Tibial artery (tissue), 4 donors: ENCODE measurements at regions not wholly inside any gene's neighbourhood (a gene's known extent, or its start where the extent isn't known, plus 50 kb on each side); places are given as distances from the start of the nearest gene placed in this dataset.

Source experiments
- DNase-seq, 2 donors: peaks; one replicate each; pipeline ENCODE4 v3.0.0-alpha.2; 2019
- H3K27ac ChIP-seq, 2 donors: fragments of 200-600 bp; sonication (generic) in 1 of 2; 1 replicate in 1 of 2; 2 replicates in 1 of 2; pipeline ENCODE4 v1.5.1; 2018 to 2019; ENCODE audit warnings: mild to moderate bottlenecking in 1 of 2
- H3K27me3 ChIP-seq, 2 donors: fragments of 200-600 bp; sonication (generic) in 1 of 2; one replicate each; pipeline versions ENCODE4 v1.5.1 to v1.6.0; 2016 to 2019
- H3K36me3 ChIP-seq, 3 donors: fragments of 200-600 bp; sonication (generic) in 2 of 3; one replicate each; pipeline ENCODE4 v1.5.1; 2016 to 2019; ENCODE audit warnings: mild to moderate bottlenecking in 2 of 3
- H3K4me1 ChIP-seq, 4 donors: fragments of 200-600 bp; sonication (generic) in 2 of 4; 1 replicate in 3 of 4; 2 replicates in 1 of 4; pipeline ENCODE4 v1.5.1; 2016 to 2019
- H3K4me3 ChIP-seq, 2 donors: fragments of 200-600 bp; sonication (generic) in 1 of 2; 1 replicate in 1 of 2; 2 replicates in 1 of 2; pipeline ENCODE4 v1.5.1; 2018 to 2019; ENCODE audit warnings: mild to moderate bottlenecking in 2 of 2
- H3K9me3 ChIP-seq, 3 donors: fragments of 200-600 bp; sonication (generic) in 1 of 3; one replicate each; pipeline ENCODE4 v1.5.1; 2016 to 2019
- intact Hi-C: fragments of 100-400 bp; cut with DNase I; formaldehyde crosslinking; loops from one replicate; pipeline ENCODE4 v1.15.0; 2023; ENCODE audit warnings: low total_unique reads
- TF ChIP-seq, protein P1 (sequence below), 2 experiments: fragments of 200-600 bp in 1 of 2; fragments of 450-650 bp in 1 of 2; IDR thresholded peaks; one replicate each; pipeline ENCODE4 v1.5.1; 2017 to 2019; ENCODE audit warnings: antibody characterized with exemption in 2 of 2, mild to moderate bottlenecking in 1 of 2, moderate library complexity in 1 of 2

DNA sequence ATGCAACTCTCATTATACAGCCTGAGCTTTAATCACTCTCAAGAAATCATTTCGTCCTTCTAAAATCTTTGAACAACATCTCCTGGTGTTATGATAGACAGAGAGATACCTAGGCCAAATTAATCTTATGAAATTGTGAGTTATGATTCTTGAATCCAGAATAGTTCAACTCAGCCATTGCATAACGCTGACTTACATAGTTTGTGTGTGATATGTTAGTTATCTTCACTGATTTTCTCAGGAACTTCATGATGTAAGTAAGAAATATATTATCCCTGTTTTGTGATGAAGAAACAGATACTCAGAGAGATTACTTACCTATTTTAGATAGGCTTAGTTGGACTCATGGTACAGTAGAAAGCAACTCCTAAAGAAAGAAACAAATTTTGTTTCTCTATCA is 684.4 kb downstream of the ZEB2 start:
- Histone ChIP-seq H3K4me1 (no peaks in the 10 kb centered on the region), H3K9me3 (no peaks in the 10 kb centered on the region), H3K36me3 (no peaks in the 10 kb centered on the region), H3K27me3 (no peaks in the 10 kb centered on the region), H3K4me3 (no peak overlapping the region), H3K27ac (no peak overlapping the region)
- no peak for DNase-seq
- TF ChIP-seq, protein P1, sequence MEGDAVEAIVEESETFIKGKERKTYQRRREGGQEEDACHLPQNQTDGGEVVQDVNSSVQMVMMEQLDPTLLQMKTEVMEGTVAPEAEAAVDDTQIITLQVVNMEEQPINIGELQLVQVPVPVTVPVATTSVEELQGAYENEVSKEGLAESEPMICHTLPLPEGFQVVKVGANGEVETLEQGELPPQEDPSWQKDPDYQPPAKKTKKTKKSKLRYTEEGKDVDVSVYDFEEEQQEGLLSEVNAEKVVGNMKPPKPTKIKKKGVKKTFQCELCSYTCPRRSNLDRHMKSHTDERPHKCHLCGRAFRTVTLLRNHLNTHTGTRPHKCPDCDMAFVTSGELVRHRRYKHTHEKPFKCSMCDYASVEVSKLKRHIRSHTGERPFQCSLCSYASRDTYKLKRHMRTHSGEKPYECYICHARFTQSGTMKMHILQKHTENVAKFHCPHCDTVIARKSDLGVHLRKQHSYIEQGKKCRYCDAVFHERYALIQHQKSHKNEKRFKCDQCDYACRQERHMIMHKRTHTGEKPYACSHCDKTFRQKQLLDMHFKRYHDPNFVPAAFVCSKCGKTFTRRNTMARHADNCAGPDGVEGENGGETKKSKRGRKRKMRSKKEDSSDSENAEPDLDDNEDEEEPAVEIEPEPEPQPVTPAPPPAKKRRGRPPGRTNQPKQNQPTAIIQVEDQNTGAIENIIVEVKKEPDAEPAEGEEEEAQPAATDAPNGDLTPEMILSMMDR (IDR thresholded peaks at IDR 0.05): no peak
- intact Hi-C loops: no loop called here

DNA sequence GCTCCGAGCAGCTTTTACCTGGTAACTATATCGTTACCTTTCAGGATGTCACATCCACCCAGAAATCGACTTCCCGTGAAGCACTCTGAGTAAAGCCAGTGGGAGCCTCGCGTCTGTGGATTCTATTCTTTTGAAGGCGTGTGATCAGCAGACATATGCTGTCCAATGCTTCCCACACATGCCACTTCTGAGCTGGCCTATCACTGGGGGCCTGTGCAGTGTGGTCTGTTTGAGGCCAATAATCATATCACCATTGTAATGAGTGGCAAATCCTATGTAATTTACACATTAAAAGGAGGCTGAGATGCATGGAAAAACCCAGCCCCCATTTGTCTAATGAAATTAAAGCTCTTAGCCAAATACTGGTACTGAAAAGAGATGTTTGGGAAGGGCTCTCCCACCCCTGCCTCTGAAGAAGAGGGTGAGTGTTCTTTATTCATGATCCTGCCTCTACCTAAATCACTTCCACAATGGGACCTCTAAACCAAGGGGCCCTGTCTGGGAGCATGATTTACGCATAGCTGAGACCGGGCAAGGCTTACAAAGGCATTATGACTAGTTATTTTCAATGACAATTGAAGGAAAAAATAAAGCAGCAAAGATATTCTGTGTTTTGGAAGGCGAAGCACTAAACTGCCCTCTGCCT is 686.8 kb downstream of the ZEB2 start:
- H3K9me3 ChIP-seq: no peaks in the 10 kb centered on the region
- H3K4me1 ChIP-seq: no peaks in the 10 kb centered on the region
- TF ChIP-seq, protein P1 (IDR thresholded peaks at IDR 0.05): no peak
- no peak overlapping the region for H3K27ac ChIP-seq
- H3K4me3 ChIP-seq: no peak overlapping the region
- no peaks in the 10 kb centered on the region for H3K27me3 ChIP-seq
- no peak for DNase-seq
- intact Hi-C loops: no loop called here
- H3K36me3 ChIP-seq: no peaks in the 10 kb centered on the region

DNA sequence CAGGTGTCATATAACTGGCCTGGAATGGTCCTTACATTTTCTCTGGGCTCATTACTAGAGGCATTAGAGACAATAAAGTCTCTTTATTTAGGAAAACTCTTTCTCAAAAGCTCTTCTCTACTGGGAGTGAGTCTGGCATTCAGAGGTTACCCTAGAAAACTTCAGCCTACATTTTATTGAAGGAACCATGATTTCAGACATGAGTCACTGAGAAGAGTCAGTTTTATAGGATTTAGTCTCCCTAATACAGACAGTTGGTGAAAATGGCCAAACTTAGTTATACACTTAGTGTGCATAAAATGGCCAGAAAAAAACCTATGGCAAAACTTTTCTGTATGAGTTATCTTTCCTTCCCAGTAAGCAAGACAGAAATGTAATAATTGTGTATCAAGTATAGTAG is 689.4 kb downstream of the ZEB2 start:
- H3K9me3 ChIP-seq: no peaks in the 10 kb centered on the region
- no peaks in the 10 kb centered on the region for H3K4me1 ChIP-seq
- TF ChIP-seq, protein P1 (IDR thresholded peaks at IDR 0.05): no peak
- H3K4me3 ChIP-seq: no peak overlapping the region
- H3K27me3 ChIP-seq: no peaks in the 10 kb centered on the region
- no peaks in the 10 kb centered on the region for H3K36me3 ChIP-seq
- no peak overlapping the region for H3K27ac ChIP-seq
- intact Hi-C loops: no loop called here
- no peak for DNase-seq

DNA sequence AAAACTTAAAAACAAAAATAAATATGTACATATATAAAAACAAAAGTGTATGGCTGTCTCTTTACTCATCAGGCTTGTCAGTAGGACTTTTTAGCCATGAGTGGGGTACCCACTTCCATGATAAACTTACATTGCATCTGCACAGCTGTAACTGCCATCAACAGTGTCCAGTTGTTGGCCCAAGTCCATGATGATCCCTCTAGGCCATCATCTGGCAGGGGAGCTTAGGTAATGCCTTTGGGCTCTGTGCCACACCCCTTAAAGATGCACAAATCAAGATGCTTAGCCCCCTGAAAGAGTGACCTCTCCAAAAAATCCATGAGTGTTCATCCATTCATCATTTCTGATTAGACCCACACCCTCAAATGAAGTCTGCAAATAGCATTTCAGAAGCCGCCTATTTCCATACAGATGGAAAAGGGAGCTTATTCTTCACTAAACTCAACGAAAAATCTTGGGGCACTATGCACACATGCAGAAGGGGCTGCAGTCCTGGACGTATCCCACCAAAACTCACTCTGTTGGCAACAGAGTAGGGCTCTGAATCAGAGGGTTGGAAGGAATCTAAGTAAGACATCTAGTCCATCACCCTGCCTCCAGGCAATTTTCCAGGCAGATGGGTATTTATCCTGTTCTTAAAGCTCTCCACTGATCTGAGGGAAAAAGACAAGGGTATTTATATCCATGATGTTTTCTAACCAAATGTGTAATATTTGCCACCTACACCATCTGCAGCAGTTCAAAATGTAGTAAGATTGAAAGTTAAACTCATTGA is 691.0 kb downstream of the ZEB2 start:
- TF ChIP-seq, protein P1 (IDR thresholded peaks at IDR 0.05): no peak
- Histone ChIP-seq H3K4me3 (no peak overlapping the region), H3K9me3 (no peaks in the 10 kb centered on the region), H3K27ac (no peak overlapping the region), H3K36me3 (no peaks in the 10 kb centered on the region), H3K27me3 (no peaks in the 10 kb centered on the region), H3K4me1 (no peaks in the 10 kb centered on the region)
- DNase-seq: no peak
- intact Hi-C loops: no loop called here

DNA sequence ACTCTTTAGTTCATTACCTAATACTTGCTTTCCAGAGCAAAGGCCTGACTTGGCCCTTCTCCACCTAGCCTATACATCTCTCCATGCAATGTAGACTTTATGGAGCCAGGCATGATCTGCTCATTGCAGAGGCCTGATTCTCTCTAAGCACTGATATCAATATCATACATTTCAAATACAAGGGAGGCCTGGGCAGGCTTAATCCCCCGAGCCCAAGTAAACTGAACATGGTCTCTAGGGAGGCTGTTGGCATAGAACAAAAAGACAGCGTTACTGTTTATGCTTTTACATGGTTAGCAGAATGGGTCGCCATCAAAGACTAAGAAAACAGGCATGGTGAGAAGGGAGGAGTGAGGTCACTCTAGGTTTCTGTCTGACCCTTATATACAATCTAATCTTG is 695.1 kb downstream of the ZEB2 start:
- intact Hi-C loops: no loop called here
- Histone ChIP-seq H3K9me3 (no peaks in the 10 kb centered on the region), H3K4me1 (no peaks in the 10 kb centered on the region), H3K4me3 (no peak overlapping the region), H3K36me3 (no peaks in the 10 kb centered on the region), H3K27me3 (no peaks in the 10 kb centered on the region), H3K27ac (no peak overlapping the region)
- DNase-seq: no peak
- TF ChIP-seq, protein P1 (IDR thresholded peaks at IDR 0.05): no peak
